ENCODE measurements at regions not wholly inside any gene's neighbourhood (a gene's known extent, or its start where the extent isn't known, plus 50 kb on each side); places are given as distances from the start of the nearest gene placed in this dataset.

GRCh38 chr17:79235808-79236207 lies 161.2 kb downstream of the ENGASE start:
- TF ChIP-seq CTCF (IDR thresholded peaks at IDR 0.05) = no peak
- intact Hi-C loops (cut with DNase I) = no loop called here
- no peak overlapping the region for H3K27ac ChIP-seq

GRCh38 chr17:79233916-79234551 lies 159.4 kb downstream of the ENGASE start:
- no peak for DNase-seq (ENCODE audit: low spot score in 2 of 2)
- Histone ChIP-seq H3K36me3 (no peaks in the 10 kb centered on the region), H3K4me1 (no peaks in the 10 kb centered on the region), H3K4me3 (no peak overlapping the region), H3K27me3 (no peaks in the 10 kb centered on the region), H3K9me3 (no peaks in the 10 kb centered on the region), H3K27ac (no peak overlapping the region)
- no peak for TF ChIP-seq CTCF (IDR thresholded peaks at IDR 0.05)
- intact Hi-C loops (cut with DNase I) = no loop called here

More at GRCh38 chr17:79235808-79236207, 161.2 kb downstream of the ENGASE start:
- Histone ChIP-seq H3K4me1 (no peaks in the 10 kb centered on the region), H3K36me3 (no peaks in the 10 kb centered on the region), H3K27me3 (no peaks in the 10 kb centered on the region), H3K4me3 (no peak overlapping the region), H3K9me3 (no peaks in the 10 kb centered on the region)
- DNase-seq (ENCODE audit: low spot score in 2 of 2) = no peak

DNA sequence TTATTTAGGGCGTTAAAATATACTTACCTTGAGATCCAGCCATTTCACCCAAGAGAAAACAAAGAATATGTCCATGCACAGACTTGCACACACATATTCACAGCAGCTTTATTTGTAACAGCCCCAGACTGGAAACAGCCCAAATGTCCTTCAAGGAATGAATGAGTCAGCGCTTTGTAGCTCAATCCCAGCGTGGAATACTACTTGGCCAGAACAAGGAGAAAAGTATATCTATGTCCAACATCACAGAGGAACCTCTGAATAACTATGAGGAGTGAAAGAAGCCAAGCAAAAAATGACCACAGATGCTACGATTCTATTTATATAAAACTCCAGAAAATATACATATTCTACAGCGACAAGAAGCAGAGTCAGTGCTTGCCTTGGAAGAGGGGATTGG lies 158.3 kb downstream of the ENGASE start:
- Histone ChIP-seq H3K4me1 (no peaks in the 10 kb centered on the region), H3K36me3 (no peaks in the 10 kb centered on the region), H3K27me3 (no peaks in the 10 kb centered on the region), H3K9me3 (no peaks in the 10 kb centered on the region), H3K4me3 (no peak overlapping the region), H3K27ac (no peak overlapping the region)
- intact Hi-C loops (cut with DNase I) = no loop called here
- TF ChIP-seq CTCF (IDR thresholded peaks at IDR 0.05) = no peak
- no peak for DNase-seq (ENCODE audit: low spot score in 2 of 2)

- H3K4me1 ChIP-seq = no peaks in the 10 kb centered on the region
- no peak overlapping the region for H3K27ac ChIP-seq
- no peak for TF ChIP-seq CTCF (IDR thresholded peaks at IDR 0.05)
- H3K27me3 ChIP-seq = no peaks in the 10 kb centered on the region
- H3K9me3 ChIP-seq = no peaks in the 10 kb centered on the region
- H3K4me3 ChIP-seq = no peak overlapping the region
- intact Hi-C loops (cut with DNase I) = no loop called here
- no peaks in the 10 kb centered on the region for H3K36me3 ChIP-seq
- DNase-seq (ENCODE audit: low spot score in 2 of 2) = no peak
These were observed 157.2 kb downstream of the ENGASE start for GRCh38 chr17:79231766-79232287.

- intact Hi-C loops (cut with DNase I) = no loop called here
- no peak for DNase-seq (ENCODE audit: low spot score in 2 of 2)
- Histone ChIP-seq H3K27me3 (no peaks in the 10 kb centered on the region), H3K36me3 (no peaks in the 10 kb centered on the region), H3K27ac (no peak overlapping the region), H3K9me3 (no peaks in the 10 kb centered on the region), H3K4me1 (no peaks in the 10 kb centered on the region), H3K4me3 (no peak overlapping the region)
- TF ChIP-seq CTCF (IDR thresholded peaks at IDR 0.05) = no peak
These were observed 156.0 kb downstream of the ENGASE start for GRCh38 chr17:79230576-79230975.

Data from ascending aorta (tissue), 2 donors.